ENCODE measurements at regions not wholly inside any gene's neighbourhood (a gene's known extent, or its start where the extent isn't known, plus 50 kb on each side); places are given as distances from the start of the nearest gene placed in this dataset.

- DNase-seq (ENCODE audit: low spot score): no peak
These were observed 264.8 kb upstream of the PTGER4 start for GRCh38 chr5:40414922-40415321.

DNA sequence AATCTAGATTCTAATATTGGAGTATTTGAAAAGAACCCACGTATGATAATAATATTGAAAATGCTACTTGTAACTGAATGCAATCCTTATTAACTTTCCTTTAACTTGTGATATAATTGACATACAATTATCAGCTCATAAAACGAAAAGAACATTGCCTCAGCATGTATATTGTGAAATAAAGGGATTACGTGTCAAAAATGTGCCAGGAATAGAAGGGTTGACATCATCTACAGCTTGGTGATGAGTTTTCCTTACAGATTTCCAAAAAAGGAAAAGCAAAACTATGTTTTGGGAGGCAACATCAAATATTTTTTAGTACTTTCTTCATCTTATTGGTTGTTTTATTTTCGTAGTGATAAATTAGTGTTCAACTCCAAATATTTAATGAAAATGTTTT, 266.0 kb upstream of the PTGER4 start:
- DNase-seq (ENCODE audit: low spot score): no peak

GRCh38 chr5:40412771-40413170, 266.9 kb upstream of the PTGER4 start:
- no peak for DNase-seq (ENCODE audit: low spot score)

- no peak for DNase-seq (ENCODE audit: low spot score)
These were observed 268.6 kb upstream of the PTGER4 start for GRCh38 chr5:40410964-40411635.

DNA sequence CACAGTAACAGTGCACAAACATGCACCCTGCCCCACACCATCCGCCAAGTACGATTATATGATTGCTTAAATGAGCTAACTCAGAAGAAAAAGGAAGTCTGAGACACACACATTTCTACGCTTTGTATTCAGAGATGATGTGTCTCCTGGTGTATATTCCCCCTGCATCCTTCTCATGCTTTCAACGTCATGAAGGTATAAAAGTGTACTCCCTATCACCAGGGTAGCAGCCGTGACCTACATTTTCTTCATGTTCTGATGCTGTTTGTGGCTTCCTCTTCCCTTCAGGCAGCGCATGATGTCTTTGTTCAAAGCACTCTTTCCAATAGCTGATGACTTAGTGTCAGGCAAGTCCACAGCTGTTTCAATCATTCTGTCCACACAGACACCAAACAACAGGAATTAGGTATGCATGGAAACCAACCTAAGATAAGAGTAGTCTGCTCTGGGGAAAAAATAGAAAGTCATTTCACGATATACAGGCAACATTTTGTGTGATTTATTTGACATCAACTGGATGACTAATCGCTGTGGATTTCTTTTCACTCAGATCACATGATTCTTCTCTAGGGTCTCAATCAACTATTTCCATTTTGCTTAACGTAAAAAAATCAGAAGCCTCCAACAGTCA, 269.4 kb upstream of the PTGER4 start:
- DNase-seq (ENCODE audit: low spot score): no peak

GRCh38 chr5:40409601-40410000, 270.1 kb upstream of the PTGER4 start:
- no peak for DNase-seq (ENCODE audit: low spot score)

- no peak for DNase-seq (ENCODE audit: low spot score)
These were observed 272.9 kb upstream of the PTGER4 start for GRCh38 chr5:40406741-40407211.

GRCh38 chr5:40405996-40406740, 273.5 kb upstream of the PTGER4 start:
- no peak for DNase-seq (ENCODE audit: low spot score)

DNA sequence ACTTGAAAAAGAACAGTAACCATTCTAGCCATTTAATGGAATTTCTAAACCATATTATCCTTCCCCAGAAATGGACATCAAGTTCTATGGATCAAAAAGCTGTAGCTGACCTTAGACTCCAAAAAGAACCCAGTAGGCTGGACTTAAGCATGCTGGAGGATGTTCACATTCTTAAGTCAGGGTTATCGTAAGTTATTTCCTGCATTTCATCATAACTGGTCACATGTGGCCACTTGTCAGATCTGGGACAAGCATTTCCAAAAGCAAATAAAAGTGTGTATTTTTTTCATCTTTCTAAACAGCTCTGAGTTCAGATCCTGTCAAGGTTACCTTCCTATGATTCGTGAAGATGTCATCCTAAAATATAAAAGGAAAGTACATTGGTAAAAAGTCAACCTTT, 274.5 kb upstream of the PTGER4 start:
- DNase-seq (ENCODE audit: low spot score): no peak

- no peak for DNase-seq (ENCODE audit: low spot score)
These were observed 275.1 kb upstream of the PTGER4 start for GRCh38 chr5:40404613-40405012.

DNA sequence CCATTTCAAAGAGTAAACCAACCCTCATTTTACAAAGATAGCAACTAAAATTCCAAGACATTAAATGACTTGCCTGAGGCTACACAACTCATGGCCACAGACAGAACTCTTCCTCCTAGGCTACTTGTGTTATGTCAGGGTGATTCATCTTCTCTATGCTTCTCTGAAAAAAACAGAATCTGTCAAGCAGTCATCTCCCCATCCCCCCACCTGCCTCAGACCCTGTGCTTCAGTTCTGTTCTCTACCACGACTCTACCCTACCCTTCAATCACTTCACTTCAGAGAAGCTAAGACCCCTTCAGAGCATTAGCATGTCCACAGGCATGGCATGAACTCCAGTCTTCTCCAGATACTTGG, 277.7 kb upstream of the PTGER4 start:
- no peak for DNase-seq (ENCODE audit: low spot score)

DNA sequence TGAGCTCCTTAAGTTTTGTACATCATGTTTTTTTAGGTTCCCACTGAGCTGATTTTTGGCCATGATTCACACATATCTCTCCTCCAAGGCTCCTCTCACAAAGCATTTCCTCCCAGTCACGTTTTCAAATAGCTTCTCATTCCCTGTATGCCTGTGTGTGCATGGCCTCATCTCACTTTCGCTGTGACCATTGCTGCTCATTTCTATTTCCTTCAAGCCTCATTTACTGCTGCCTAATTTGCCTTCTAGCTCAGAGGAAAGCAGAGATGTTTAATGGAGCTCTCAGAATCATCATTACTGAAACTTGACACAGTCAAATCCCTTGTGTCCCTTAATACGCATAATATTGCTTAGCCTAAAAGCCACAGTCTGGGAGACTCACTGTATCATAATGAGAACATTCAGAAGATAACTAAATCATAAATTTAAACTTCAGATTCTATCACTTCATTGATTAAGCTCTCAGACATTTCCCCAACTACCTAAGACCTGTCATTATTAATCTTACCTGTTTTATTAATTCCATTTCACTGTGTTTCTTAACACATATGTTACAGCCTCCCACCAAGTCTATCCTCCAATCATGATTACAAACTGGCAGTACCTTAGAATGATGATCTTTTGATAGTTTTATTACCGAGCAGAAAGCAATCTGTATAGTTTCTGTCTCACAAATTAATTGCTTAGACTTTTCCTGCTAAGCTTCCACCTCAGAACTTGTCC, 278.3 kb upstream of the PTGER4 start:
- no peak for DNase-seq (ENCODE audit: low spot score)

- DNase-seq (ENCODE audit: low spot score): no peak
These were observed 279.5 kb upstream of the PTGER4 start for GRCh38 chr5:40400245-40400644.

DNA sequence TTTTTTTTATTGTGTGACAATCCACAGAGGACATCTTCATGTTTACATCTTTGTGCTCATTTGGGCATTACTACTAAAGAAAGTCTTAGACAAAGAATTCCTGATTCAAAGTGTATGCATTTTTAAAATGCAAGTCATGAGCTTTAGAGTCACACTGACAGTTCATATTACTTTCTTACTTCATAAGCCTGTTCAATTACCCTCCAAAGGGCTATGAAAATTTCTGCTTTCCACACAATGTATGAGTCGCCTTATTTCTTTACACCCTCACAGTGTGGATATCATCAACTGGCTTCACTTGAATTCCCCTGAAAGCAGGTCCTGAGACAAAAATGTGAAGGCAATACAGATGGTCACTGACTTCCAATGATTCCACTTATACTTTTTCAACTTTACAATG, 280.4 kb upstream of the PTGER4 start:
- DNase-seq (ENCODE audit: low spot score): no peak

- no peak for DNase-seq (ENCODE audit: low spot score)
These were observed 281.7 kb upstream of the PTGER4 start for GRCh38 chr5:40397976-40398375.

- DNase-seq (ENCODE audit: low spot score): no peak
These were observed 282.6 kb upstream of the PTGER4 start for GRCh38 chr5:40397091-40397490.

- DNase-seq (ENCODE audit: low spot score): no peak
These were observed 283.4 kb upstream of the PTGER4 start for GRCh38 chr5:40396317-40396716.

GRCh38 chr5:40395251-40395650, 284.5 kb upstream of the PTGER4 start:
- DNase-seq (ENCODE audit: low spot score): no peak

DNA sequence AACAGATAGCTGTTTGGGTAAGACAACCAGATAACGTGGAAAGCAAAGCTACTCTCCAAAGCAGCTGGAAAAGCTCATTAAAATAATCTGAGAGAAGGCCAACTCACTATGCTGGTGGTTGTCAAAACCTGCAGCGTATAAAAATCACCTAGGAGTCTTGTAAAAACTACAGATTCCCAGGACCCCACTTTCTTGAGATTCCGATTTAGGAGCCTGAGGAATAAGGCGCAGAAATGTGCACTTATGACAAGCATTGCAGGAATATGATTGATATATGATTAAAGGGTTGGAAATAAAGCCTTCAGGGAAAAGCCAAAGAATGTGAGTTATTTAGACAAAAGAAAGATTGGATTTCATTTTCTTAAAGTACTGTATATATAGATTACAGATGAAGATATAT, 285.0 kb upstream of the PTGER4 start:
- no peak for DNase-seq (ENCODE audit: low spot score)

DNA sequence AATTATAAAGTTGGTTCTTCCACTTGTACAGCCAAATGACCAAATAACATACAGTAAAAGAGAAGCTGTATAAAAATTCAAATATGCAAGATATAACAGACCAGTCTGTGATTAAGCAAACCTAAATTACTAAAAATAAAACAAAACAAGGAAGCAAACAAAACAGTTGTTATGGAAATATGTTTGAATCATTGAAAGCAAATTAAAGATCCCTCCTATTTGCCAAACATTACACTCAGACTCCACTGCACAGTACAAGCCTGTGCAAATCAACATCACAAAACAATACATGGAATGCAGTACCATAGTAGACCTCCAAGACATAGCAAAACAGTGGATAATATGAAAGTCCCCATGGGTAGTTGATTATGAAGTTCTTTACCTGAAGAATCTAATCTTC, 288.1 kb upstream of the PTGER4 start:
- no peak for DNase-seq (ENCODE audit: low spot score)

DNA sequence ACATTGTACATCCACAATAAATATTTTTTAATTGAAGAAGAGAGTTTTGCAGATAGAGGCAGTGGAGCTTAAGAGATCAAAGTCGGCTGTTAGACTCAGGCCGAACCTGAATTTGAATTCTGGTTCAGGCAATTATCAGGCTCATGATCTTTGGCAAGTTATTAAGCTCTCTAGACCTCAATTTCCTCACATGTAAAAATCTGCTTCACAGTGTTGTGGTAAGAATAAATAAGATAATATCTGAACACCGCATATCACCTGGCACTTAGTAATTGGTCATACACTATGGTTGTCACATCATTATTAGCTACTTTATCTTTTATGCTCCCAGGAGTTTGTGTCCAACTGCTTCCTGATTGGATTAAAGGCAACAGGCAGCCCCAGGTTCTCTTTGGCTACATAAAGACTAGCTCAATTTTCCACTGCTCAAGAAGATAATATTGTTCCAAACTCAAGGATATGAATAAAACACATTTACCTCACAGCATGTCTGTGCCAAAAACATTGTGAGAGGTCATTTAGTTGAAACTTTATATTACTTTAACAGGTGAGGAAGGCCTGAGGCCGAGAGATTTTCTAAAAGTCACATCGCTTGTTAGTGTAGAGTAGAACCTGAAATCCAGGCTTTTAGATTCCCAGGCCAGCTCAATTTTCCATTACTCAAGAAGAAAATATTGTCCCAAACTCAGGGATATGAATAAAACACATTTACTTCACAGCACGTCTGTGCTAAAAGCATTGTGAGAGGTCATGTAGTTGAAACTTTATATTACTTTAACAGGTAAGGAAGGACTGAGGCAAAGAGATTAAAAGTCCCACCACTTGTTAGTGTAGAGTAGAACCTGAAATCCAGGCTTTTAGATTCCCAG, 289.2 kb upstream of the PTGER4 start:
- no peak for DNase-seq (ENCODE audit: low spot score)

GRCh38 chr5:40389591-40389990, 290.1 kb upstream of the PTGER4 start:
- DNase-seq (ENCODE audit: low spot score): no peak

Data from HuH-7.5 (cell line).